ENCODE measurements at regions not wholly inside any gene's neighbourhood (a gene's known extent, or its start where the extent isn't known, plus 50 kb on each side); places are given as distances from the start of the nearest gene placed in this dataset.

DNA sequence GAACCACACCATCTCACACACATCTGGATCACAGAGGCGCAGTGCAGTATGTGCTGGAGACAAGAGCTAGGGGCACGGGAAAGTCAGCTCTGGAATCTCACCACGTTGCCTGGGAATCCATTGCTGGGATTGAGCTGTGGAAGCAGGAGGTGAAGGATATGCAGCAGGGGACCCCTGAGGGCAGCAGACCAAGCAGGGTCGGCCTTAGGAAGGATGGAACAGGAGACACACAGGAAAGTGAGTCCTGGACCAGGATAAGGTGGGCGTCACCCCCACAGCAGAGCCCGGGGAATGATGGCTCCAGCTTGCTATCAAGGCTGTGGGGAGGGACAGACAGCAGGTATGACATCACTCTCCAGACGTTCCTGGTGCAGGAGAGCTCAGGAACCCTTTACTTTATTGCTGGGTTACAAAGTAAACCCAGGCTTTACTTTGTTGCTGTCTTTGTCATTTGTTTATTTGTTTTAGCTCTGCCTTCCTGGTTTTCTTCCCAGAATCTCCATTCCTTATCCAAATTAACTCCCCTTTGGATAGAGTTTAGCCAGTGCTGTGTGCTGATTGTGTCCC lies 329.8 kb upstream of the MYT1L start:
- no TSS peak for BruUV-seq (replicated peaks)
- no peak for FAIRE-seq
- RAD21 ChIA-PET (ENCODE audit: unreplicated experiment) = no interaction called here
- Histone ChIP-seq H3K4me1 (ENCODE audit: control insufficient read depth, insufficient read depth, low read length) (no peaks in the 10 kb centered on the region), H3K9ac (ENCODE audit: control insufficient read depth, insufficient read depth, low read length) (no peak overlapping the region), H3K27ac (ENCODE audit: control insufficient read depth, insufficient read depth) (no peak overlapping the region), H3K36me3 (ENCODE audit: control insufficient read depth in 2 of 2, insufficient read depth in 2 of 2, low read length in 1 of 2) (no peaks in the 10 kb centered on the region), H2AFZ (ENCODE audit: control insufficient read depth, low read depth, low read length) (no peak overlapping the region), H3K79me2 (ENCODE audit: control insufficient read depth, insufficient read depth, low read length) (no peaks in the 10 kb centered on the region), H3K4me3 (no peak overlapping the region), H3K9me3 (replicated peaks; ENCODE audit: control insufficient read depth, insufficient read depth, low read length) (no peaks in the 10 kb centered on the region; the same call in 2 of the 3 replicates), H3K4me2 (ENCODE audit: control insufficient read depth, insufficient read depth) (no peak overlapping the region), H3K27me3 (replicated peaks in 1 of 2; ENCODE audit: control insufficient read depth in 2 of 2, insufficient read depth in 2 of 2, low read length in 1 of 2) (no peaks in the 10 kb centered on the region; a peak in 1 of 4 replicates), H4K20me1 (ENCODE audit: control insufficient read depth, insufficient read depth) (no peaks in the 10 kb centered on the region)
- no peak for DNase-seq (ENCODE audit: low read depth, low spot score)
- 10% methylated on average over 7 of the region's 7 CpGs for WGBS (ENCODE audit: insufficient coverage, insufficient replicate concordance, low lambda C conversion rate, missing lambda C conversion rate)
- POLR2A ChIA-PET = no interaction called here
- in situ Hi-C loops (cut with MboI) = no loop called here
- SMC1A ChIA-PET (ENCODE audit: uncharacterized antibody, unreplicated experiment) = interaction anchor here (0.6 kb wide), 1 partner anchor 104 kb away, joined by 3 read pairs; no protein-coding TSS in a partner anchor
- intact Hi-C loops (cut with micrococcal nuclease; ENCODE audit: unreplicated experiment) = no loop called here
- CTCF ChIA-PET = no interaction called here
- no peak for ATAC-seq
- TF ChIP-seq SMAD5 (IDR thresholded peaks at IDR 0.05; ENCODE audit: low read depth) = no peak
- TF ChIP-seq, protein P1, sequence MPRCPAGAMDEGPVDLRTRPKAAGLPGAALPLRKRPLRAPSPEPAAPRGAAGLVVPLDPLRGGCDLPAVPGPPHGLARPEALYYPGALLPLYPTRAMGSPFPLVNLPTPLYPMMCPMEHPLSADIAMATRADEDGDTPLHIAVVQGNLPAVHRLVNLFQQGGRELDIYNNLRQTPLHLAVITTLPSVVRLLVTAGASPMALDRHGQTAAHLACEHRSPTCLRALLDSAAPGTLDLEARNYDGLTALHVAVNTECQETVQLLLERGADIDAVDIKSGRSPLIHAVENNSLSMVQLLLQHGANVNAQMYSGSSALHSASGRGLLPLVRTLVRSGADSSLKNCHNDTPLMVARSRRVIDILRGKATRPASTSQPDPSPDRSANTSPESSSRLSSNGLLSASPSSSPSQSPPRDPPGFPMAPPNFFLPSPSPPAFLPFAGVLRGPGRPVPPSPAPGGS (IDR thresholded peaks at IDR 0.05; ENCODE audit: borderline replicate concordance, insufficient read depth, low read depth, low read length, poor library complexity, severe bottlenecking) = no peak
- no peak for TF ChIP-seq HDGF (IDR thresholded peaks at IDR 0.05)
- TF ChIP-seq, protein P2, sequence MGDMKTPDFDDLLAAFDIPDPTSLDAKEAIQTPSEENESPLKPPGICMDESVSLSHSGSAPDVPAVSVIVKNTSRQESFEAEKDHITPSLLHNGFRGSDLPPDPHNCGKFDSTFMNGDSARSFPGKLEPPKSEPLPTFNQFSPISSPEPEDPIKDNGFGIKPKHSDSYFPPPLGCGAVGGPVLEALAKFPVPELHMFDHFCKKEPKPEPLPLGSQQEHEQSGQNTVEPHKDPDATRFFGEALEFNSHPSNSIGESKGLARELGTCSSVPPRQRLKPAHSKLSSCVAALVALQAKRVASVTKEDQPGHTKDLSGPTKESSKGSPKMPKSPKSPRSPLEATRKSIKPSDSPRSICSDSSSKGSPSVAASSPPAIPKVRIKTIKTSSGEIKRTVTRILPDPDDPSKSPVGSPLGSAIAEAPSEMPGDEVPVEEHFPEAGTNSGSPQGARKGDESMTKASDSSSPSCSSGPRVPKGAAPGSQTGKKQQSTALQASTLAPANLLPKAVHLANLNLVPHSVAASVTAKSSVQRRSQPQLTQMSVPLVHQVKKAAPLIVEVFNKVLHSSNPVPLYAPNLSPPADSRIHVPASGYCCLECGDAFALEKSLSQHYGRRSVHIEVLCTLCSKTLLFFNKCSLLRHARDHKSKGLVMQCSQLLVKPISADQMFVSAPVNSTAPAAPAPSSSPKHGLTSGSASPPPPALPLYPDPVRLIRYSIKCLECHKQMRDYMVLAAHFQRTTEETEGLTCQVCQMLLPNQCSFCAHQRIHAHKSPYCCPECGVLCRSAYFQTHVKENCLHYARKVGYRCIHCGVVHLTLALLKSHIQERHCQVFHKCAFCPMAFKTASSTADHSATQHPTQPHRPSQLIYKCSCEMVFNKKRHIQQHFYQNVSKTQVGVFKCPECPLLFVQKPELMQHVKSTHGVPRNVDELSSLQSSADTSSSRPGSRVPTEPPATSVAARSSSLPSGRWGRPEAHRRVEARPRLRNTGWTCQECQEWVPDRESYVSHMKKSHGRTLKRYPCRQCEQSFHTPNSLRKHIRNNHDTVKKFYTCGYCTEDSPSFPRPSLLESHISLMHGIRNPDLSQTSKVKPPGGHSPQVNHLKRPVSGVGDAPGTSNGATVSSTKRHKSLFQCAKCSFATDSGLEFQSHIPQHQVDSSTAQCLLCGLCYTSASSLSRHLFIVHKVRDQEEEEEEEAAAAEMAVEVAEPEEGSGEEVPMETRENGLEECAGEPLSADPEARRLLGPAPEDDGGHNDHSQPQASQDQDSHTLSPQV (IDR thresholded peaks at IDR 0.05) = no peak
- TF ChIP-seq GABPA (IDR thresholded peaks at IDR 0.05; ENCODE audit: low read depth) = no peak
- TF ChIP-seq TCF12 (IDR thresholded peaks at IDR 0.05; ENCODE audit: low read depth, low read length) = no peak
- TF ChIP-seq FOXK2 (IDR thresholded peaks at IDR 0.05) = no peak
- TF ChIP-seq CBX3 (IDR thresholded peaks at IDR 0.05; ENCODE audit: borderline replicate concordance, low read depth) = no peak
- TF ChIP-seq, protein P3, sequence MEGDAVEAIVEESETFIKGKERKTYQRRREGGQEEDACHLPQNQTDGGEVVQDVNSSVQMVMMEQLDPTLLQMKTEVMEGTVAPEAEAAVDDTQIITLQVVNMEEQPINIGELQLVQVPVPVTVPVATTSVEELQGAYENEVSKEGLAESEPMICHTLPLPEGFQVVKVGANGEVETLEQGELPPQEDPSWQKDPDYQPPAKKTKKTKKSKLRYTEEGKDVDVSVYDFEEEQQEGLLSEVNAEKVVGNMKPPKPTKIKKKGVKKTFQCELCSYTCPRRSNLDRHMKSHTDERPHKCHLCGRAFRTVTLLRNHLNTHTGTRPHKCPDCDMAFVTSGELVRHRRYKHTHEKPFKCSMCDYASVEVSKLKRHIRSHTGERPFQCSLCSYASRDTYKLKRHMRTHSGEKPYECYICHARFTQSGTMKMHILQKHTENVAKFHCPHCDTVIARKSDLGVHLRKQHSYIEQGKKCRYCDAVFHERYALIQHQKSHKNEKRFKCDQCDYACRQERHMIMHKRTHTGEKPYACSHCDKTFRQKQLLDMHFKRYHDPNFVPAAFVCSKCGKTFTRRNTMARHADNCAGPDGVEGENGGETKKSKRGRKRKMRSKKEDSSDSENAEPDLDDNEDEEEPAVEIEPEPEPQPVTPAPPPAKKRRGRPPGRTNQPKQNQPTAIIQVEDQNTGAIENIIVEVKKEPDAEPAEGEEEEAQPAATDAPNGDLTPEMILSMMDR (IDR thresholded peaks at IDR 0.05 in 2 of 3, conservative IDR thresholded peaks at IDR 0.05 in 1 of 3; ENCODE audit: control insufficient read depth in 2 of 3, extremely low read depth in 1 of 3, insufficient read depth in 1 of 3, low read depth in 3 of 3, low read length in 3 of 3) = no peak
- no peak for TF ChIP-seq SIN3A (IDR thresholded peaks at IDR 0.05; ENCODE audit: low read depth, low read length)
- TF ChIP-seq, protein P4, sequence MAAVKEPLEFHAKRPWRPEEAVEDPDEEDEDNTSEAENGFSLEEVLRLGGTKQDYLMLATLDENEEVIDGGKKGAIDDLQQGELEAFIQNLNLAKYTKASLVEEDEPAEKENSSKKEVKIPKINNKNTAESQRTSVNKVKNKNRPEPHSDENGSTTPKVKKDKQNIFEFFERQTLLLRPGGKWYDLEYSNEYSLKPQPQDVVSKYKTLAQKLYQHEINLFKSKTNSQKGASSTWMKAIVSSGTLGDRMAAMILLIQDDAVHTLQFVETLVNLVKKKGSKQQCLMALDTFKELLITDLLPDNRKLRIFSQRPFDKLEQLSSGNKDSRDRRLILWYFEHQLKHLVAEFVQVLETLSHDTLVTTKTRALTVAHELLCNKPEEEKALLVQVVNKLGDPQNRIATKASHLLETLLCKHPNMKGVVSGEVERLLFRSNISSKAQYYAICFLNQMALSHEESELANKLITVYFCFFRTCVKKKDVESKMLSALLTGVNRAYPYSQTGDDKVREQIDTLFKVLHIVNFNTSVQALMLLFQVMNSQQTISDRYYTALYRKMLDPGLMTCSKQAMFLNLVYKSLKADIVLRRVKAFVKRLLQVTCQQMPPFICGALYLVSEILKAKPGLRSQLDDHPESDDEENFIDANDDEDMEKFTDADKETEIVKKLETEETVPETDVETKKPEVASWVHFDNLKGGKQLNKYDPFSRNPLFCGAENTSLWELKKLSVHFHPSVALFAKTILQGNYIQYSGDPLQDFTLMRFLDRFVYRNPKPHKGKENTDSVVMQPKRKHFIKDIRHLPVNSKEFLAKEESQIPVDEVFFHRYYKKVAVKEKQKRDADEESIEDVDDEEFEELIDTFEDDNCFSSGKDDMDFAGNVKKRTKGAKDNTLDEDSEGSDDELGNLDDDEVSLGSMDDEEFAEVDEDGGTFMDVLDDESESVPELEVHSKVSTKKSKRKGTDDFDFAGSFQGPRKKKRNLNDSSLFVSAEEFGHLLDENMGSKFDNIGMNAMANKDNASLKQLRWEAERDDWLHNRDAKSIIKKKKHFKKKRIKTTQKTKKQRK (IDR thresholded peaks at IDR 0.05; ENCODE audit: low read depth, low read length) = no peak

Data from GM12878 (cell line).